ENCODE measurements at regions not wholly inside any gene's neighbourhood (a gene's known extent, or its start where the extent isn't known, plus 50 kb on each side); places are given as distances from the start of the nearest gene placed in this dataset.

DNA sequence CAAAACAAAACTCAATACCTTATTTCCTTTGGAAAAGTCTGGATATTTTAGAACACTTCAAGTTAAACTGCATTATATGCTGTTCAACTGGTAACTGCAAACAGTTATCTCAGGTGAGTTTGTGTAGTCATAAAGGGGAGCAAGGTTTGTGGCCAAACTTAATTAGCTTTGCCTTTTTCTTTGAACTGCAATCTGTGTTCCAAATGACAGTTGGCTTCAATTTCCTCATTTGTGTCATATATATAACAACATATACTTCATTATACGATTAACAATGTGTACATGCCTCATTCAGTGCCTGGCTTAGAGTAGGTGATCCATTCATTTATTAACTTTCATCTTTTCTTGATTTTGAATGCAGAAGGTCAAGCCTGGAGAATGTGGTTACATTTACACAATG is 55.8 kb downstream of the KCNE4 start:
- CTCF ChIA-PET = interaction anchor here (3.3 kb wide), 1 partner anchor 136 kb away, joined by 11 read pairs; no protein-coding TSS in a partner anchor
- no peak for ATAC-seq
- DNase-seq (ENCODE audit: low read depth in 1 of 2, low spot score in 1 of 2) = no peak
- no peak for TF ChIP-seq CBX8 (IDR thresholded peaks at IDR 0.05)
- no peak for TF ChIP-seq KDM1A (IDR thresholded peaks at IDR 0.05; ENCODE audit: low read depth)
- no peak for TF ChIP-seq NR3C1 (IDR thresholded peaks at IDR 0.05)
- no peak for TF ChIP-seq EHF (CRISPR knock-in tag; IDR thresholded peaks at IDR 0.05)
- TF ChIP-seq BHLHE40 (IDR thresholded peaks at IDR 0.05; ENCODE audit: low read depth, low read length) = no peak
- no peak for TF ChIP-seq NFE2L2 (conservative IDR thresholded peaks at IDR 0.05; ENCODE audit: low read length)
- TF ChIP-seq ZFP36 (IDR thresholded peaks at IDR 0.05; ENCODE audit: borderline replicate concordance, partially characterized antibody) = no peak
- TF ChIP-seq CEBPB (IDR thresholded peaks at IDR 0.05) = no peak
- TF ChIP-seq CHD2 (IDR thresholded peaks at IDR 0.05; ENCODE audit: low read length, partially characterized antibody) = no peak
- TF ChIP-seq TP53 (CRISPR knock-in tag; IDR thresholded peaks at IDR 0.05) = no peak
- TF ChIP-seq ZNF302 (CRISPR knock-in tag; IDR thresholded peaks at IDR 0.05) = no peak
- H3K4me1 ChIP-seq = no peaks in the 10 kb centered on the region
- H3K4me3 ChIP-seq = no peak overlapping the region
- FAIRE-seq = no peak
- H3K27ac ChIP-seq = no peak overlapping the region
- H3K9me3 ChIP-seq = no peaks in the 10 kb centered on the region
- no peak overlapping the region for H3K4me2 ChIP-seq
- WGBS (ENCODE audit: missing lambda C conversion rate) = 9% methylated on average over 1 of the region's 1 CpG
- POLR2A ChIA-PET = no interaction called here

DNA sequence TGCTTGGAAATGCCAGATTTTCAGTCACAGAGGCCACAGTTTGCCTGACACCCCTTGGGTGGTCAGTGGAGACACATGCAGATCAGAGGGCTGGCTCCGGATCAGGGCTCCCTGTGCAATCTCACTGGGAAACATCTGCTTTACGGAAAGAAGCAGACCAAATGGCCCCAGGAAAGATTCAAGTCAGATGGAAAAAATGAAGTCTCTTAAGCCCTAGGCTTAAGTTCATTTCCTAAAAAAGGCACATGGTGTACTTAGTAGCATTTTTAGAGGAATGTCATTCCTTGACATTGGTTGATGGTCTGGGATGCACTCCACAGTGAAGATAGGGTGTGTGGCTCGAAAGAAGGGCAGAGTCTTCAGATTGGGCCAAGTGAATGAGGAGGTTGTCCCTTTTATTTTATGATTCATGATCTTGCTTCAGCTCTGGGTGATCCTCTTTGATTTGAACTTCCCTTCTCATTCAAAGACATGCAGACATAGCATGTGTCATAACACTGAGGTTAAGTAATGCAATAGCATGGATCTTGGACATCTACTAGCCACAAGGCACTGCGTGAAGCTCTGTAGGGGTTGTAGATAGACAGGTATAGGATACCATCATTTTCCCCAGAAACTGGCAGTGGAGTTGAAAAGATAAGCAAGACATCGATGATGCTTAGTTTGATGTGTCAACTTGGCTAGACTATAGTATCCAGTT is 56.5 kb downstream of the KCNE4 start:
- ATAC-seq (no peak), DNase-seq (ENCODE audit: low read depth in 1 of 2, low spot score in 1 of 2) (no peak), FAIRE-seq (no peak)
- Histone ChIP-seq H3K4me2 (no peak overlapping the region), H3K27ac (no peak overlapping the region), H3K4me1 (no peaks in the 10 kb centered on the region), H3K9me3 (no peaks in the 10 kb centered on the region), H3K4me3 (no peak overlapping the region)
- WGBS (ENCODE audit: missing lambda C conversion rate) = 32% methylated on average over 5 of the region's 5 CpGs
- POLR2A ChIA-PET = no interaction called here
- TF ChIP-seq BHLHE40 (IDR thresholded peaks at IDR 0.05; ENCODE audit: low read depth, low read length) (no peak), HOXB13 (CRISPR knock-in tag; IDR thresholded peaks at IDR 0.05; ENCODE audit: low read depth) (no peak), KDM1A (IDR thresholded peaks at IDR 0.05; ENCODE audit: low read depth) (no peak), ELK1 (IDR thresholded peaks at IDR 0.05; ENCODE audit: low read depth, low read length) (no peak), USF2 (IDR thresholded peaks at IDR 0.05) (no peak), PHF8 (IDR thresholded peaks at IDR 0.05; ENCODE audit: borderline replicate concordance, low read depth) (no peak), NFE2L2 (conservative IDR thresholded peaks at IDR 0.05; ENCODE audit: low read length) (no peak), CBX2 (IDR thresholded peaks at IDR 0.05; ENCODE audit: borderline replicate concordance, low read depth) (no peak), FOSB (CRISPR knock-in tag; IDR thresholded peaks at IDR 0.05) (no peak), HEYL (CRISPR knock-in tag; IDR thresholded peaks at IDR 0.05) (no peak), JUNB (IDR thresholded peaks at IDR 0.05) (no peak), SREBF2 (IDR thresholded peaks at IDR 0.05) (no peak)
- TF ChIP-seq, protein P1, sequence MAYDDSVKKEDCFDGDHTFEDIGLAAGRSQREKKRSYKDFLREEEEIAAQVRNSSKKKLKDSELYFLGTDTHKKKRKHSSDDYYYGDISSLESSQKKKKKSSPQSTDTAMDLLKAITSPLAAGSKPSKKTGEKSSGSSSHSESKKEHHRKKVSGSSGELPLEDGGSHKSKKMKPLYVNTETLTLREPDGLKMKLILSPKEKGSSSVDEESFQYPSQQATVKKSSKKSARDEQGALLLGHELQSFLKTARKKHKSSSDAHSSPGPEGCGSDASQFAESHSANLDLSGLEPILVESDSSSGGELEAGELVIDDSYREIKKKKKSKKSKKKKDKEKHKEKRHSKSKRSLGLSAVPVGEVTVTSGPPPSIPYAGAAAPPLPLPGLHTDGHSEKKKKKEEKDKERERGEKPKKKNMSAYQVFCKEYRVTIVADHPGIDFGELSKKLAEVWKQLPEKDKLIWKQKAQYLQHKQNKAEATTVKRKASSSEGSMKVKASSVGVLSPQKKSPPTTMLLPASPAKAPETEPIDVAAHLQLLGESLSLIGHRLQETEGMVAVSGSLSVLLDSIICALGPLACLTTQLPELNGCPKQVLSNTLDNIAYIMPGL (CRISPR knock-in tag; IDR thresholded peaks at IDR 0.05; ENCODE audit: borderline replicate concordance) = no peak
- TF ChIP-seq, protein P2, sequence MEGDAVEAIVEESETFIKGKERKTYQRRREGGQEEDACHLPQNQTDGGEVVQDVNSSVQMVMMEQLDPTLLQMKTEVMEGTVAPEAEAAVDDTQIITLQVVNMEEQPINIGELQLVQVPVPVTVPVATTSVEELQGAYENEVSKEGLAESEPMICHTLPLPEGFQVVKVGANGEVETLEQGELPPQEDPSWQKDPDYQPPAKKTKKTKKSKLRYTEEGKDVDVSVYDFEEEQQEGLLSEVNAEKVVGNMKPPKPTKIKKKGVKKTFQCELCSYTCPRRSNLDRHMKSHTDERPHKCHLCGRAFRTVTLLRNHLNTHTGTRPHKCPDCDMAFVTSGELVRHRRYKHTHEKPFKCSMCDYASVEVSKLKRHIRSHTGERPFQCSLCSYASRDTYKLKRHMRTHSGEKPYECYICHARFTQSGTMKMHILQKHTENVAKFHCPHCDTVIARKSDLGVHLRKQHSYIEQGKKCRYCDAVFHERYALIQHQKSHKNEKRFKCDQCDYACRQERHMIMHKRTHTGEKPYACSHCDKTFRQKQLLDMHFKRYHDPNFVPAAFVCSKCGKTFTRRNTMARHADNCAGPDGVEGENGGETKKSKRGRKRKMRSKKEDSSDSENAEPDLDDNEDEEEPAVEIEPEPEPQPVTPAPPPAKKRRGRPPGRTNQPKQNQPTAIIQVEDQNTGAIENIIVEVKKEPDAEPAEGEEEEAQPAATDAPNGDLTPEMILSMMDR (IDR thresholded peaks at IDR 0.05) = no peak
- CTCF ChIA-PET = interaction anchor here (1.0 to 3.3 kb wide), 2 partner anchors 9 to 137 kb away, joined by 3 to 11 read pairs; no protein-coding TSS in a partner anchor

Data from A549 (cell line).